Activated gamma-delta T cell treated with anti-CD3 and anti-CD28 coated beads, Interleukin-2, amount 50 U/mL, for 16 hours (primary cell): ENCODE measurements at regions not wholly inside any gene's neighbourhood (a gene's known extent, or its start where the extent isn't known, plus 50 kb on each side); places are given as distances from the start of the nearest gene placed in this dataset.
"Not testable (repeated sequence)": the region's sequence is repeated elsewhere in the genome, so short reads cannot be mapped to it uniquely, and the experiment has no call there.

Experiments
- DNase-seq: peaks from one replicate; pipeline ENCODE4 v3.0.0-alpha.2; 2020; ENCODE audit warnings: low read depth

DNA sequence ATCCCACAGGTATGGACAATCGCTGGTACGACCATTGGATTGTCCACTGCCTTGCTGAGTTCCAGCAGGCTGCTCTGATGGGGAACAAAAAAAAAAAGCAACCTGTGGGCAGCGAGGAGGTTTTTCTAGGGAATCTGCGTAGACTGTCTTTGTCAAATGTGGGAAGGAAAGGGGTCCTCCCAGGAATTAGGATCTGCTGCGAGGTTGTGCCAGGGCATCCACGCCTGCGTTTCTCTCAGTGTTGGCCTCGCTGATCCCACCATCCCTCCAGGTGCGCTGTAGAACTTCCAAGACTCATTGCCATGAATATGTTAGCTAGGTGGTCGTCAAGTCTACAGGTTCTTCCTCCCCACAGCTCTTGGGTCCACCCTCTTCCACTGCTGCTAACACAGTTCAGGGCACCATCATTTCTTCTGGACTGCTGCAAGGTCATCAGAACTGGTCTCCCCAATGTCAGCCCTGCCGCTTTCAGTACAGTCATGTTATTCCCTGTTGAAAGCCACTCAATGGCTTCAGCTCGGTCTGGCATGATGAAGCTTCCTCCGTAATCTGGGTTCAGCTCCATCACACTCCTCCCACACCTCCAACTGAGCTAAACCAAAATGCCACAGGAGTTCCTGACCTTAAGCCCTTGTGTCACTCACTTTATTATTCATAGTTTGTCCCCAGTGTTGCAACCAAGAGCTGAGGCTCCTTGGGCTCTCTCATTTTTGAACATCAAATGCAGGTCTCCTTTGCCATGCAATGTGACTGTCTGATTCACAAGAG, 79.5 kb upstream of the DMRT1 start:
- no peak for DNase-seq

DNA sequence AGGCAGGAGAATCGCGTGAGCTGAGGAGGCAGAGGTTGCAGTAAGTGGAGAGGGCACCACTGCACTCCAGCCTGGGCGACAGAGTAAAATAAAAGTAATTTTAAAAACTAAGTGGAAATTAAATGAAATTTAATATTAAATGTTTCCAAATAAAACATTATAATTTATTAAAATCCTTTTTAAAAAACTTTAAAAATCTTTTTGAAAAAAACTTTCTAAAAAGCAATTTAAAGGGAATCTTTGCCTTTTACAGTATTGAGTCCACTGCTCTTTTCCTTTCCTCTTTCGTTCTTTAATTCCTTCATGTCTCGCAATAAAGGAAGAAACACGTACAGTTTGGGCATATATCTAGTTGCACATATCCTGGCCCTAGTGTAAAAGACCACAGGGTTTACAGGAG, 77.8 kb upstream of the DMRT1 start:
- no peak for DNase-seq

DNA sequence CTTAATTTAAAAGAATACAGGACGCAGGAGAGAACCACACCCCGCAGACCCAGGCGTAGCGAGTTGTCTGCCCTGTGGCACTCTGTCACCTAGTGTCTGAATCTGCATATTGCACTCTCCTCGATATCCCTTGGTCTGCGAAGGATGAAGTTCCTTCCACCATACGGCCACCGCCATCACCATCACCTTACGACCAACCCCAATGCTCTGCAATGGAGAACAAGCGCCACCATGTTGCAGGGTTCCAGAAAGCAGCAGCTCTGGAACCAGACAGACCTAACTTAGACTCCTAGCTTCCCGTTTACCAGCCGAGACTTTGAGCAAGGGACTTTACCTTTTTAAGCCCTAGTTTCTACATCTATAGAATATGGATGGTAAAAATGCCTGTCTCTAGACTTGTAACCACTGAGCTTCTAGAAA, 77.4 kb upstream of the DMRT1 start:
- DNase-seq, result no peak

DNA sequence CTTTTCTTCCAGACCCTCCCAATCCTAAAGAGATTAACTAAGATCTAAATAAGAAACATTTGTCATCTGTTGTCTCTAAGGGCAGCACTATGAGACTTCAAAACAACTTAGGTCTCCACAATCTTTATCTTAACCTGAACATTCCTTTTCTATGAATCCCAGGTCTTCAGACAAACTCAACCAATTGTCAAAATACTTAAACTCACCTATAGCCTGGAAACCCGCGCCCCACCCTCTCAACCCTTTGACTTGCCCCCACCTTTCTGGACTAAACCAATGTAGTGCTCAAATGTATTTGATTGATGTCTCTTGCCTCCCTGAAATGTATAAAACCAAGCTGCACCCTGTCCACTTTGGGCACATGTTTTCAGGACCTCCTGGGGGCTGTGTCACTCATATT, 76.5 kb upstream of the DMRT1 start:
- no peak for DNase-seq

DNA sequence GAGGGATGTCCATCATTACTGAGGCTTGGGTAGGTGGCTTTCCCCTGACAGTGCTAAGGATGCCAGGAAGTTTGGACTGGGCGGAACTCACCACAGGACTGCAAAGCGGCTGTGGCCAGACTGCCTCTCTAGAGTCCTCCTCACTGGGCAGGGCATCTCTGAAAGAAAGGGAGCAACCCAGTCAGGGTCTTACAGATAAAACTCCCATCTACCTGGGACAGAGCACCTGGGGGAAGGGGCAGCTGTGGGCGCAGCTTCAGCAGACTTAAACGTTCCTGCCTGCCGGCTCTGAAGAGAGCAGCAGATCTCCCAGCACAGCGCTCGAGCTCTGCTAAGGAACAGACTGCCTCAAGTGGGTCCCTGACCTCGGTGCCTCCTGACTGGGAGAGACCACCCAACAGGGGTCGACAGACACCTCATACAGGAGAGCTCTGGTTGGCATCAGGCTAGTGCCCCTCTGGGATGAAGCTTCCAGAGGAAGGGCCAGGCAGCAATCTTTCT, 74.4 kb upstream of the DMRT1 start:
- not testable (repeated sequence) for DNase-seq

DNA sequence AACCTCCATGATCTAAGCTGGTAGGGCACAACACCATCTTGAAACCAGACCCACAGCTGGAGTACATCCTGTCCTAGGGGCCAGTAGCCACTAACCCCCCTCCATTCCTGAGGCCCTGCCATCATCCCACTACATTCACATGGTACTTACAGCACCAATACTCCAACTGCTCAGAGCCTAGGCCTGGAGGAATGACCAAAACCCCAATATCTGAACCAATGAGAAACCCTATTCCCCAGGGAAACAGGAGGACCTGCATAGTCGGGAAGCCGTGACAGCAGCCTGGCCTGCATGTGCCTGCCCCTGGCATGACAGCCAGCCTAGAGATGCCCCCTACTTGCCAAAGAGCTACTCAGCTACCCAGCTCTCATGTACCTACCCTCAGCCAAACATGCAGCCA, 65.4 kb upstream of the DMRT1 start:
- no peak for DNase-seq

DNA sequence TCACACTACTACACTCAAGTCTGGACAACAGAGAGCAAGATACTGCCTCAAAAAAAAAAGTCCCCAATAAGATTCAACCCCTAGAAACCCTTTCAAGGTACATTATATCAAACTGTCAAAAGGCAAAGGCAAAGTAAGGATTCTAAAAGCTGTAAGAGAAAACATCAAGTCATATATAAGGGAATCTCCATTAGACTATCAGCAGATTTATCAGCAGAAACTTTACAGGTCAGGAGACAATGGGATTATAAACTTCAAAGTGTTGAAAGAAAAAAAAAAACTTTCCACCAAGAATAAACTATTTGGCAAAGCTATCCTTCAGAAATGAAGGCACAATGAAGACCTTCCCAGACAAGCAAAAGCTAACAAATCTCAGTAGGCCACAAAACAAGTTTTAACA, 63.5 kb upstream of the DMRT1 start:
- no peak for DNase-seq

DNA sequence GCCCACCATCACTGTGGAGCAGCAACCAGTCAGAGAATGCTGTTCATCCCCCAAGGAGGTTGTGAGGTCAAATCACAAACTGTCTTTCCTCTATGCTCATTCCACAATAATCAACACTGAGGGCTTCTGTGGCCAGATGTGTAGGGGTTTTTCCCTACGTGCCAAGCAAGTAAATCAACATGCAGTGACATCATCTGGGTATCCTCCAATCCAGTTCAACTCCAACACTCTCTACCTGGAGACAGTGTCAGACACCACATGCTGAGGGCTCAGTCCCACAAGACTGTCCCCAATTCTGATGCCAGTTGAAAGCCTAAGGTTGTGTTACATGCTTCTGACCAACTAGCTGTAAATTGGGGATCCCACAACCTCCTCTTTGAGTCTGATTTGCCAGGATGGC, 57.3 kb upstream of the DMRT1 start:
- no peak for DNase-seq

DNA sequence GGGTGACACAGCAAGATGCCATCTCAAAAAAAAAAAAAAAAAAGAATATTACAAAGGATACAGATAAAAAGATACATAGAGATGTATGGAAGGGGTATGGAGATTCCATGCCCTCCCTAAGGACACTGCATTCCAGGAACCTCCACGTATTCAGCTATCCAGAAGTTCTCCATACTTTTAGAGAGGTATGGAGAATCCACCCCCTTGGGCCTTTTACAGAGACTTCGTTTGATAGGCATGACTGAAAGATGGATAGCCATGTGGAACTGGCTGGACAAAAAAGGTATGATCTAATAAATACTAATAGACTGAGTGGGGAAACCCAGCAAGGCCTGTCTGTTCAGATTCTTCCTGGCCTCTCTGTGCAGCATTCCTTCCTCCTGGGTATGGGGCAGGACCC, 56.6 kb upstream of the DMRT1 start:
- no peak for DNase-seq

DNA sequence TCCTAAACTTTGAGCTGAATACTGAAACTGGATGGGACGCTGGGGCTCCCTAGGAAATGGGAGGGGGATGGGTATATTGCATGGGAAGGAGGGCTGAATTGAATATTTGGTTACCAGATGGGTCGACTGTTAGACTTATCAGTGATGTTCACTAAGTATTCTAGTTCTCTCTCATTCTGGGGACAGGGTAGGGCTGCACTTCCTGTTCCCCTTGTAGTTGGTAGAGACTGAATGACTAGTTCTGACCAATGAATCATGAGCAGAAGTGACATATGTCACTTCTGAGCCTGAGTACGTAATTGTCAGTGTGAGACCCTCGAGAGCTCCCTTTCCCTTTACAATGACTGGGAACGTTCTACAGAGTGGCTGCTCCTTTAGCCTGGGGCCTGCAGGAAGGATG, 55.5 kb upstream of the DMRT1 start:
- no peak for DNase-seq

DNA sequence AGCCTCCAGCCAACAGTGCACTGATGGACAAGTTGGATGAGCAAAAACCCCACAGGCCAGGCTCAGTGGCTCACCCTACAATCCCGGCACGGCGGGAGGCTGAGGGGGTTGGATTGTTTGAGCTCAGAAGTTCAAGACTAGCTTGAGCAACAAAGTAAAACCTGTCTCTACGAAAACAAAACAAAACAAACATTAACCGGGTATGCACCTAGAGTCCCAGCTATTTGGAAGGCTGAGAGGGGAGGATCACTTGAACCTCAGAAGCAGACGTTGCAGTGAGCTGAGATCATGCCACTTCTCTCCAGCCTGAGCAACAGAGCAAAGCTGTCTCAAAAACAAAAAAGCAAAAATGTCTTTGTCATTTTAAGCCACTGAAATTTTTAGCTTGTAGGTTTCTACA, 55.1 kb upstream of the DMRT1 start:
- no peak for DNase-seq

DNA sequence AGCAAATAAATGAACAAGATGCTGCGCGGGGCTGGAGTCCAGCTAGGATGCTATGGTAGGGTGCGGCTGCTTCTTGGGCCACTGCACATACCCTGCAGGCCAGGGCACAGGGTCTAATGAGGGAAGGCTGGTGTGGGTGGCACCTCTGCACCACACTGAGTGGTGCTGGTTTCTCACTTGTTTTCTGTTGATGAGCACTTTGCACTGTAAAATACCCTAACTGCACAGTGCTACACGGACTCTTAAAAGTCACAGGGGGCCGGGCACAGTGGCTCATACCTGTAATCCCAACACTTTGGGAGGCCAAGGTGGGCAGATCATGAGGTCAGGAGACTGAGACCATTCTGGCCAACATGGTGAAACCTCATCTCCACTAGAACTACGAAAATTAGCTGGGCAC, 52.7 kb upstream of the DMRT1 start:
- DNase-seq, result no peak
